DMS79 (cell line): ENCODE measurements at regions not wholly inside any gene's neighbourhood (a gene's known extent, or its start where the extent isn't known, plus 50 kb on each side); places are given as distances from the start of the nearest gene placed in this dataset.
"Not testable (repeated sequence)": the region's sequence is repeated elsewhere in the genome, so short reads cannot be mapped to it uniquely, and the experiment has no call there.

Experiments used
- DNase-seq: peaks from one replicate; lab custom pipeline; 2025; lab: John Stamatoyannopoulos, UW

DNA sequence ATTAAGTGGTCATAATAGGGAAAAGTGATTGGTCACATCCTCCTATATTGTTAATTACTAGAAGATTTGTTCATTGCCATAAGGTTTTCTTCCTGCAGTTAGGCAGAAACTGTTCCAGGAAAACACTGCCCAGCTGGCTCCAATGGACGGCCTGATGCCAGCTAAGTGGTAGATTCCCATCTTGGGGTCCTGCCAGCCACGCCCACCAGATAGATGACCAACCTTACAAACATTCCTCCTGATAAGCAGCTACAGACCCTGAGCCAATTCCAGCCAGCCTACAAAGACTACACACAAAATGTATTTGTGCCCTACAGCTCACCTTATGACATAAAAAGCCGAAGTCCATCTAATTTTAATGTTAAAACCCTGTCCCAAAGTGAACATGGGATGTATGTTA is 685.9 kb upstream of the USP15 start:
- no peak for DNase-seq

DNA sequence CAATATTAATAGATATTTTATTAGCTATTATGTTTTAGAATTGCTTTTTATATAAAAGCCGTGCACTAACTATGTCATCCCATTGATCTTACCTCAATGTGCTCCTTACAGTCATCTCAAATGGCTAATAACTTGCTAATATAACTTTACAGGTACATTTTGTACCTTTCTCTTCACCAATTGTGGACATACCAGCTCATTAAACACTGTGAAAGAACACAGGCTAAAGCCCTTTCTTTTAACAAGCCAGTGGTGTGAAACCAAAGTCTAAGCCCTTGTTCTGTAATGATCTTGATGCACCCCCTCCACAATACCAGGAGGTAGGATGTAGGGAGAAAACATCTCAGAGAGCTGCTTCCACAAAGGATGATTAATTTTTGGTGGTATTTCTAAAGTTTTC is 675.3 kb upstream of the USP15 start:
- no peak for DNase-seq

DNA sequence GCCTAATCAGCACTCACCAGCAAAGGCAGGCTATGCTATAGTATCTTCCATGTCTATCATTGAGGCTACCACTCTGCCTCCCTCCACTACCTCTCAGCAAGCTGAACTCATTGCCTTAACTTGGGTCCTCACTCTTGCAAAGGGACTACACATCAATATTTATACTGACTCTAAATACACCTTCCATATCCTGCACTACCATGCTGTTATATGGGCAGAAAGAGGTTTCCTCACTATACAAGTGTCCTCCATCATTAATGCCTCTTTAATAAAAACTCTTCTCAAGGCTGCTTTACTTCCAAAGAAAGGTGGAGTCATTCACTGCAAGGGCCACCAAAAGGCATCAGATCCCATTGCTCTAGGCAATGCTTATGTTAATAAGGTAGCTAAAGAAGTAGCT is 669.3 kb upstream of the USP15 start:
- DNase-seq: not testable (repeated sequence)

DNA sequence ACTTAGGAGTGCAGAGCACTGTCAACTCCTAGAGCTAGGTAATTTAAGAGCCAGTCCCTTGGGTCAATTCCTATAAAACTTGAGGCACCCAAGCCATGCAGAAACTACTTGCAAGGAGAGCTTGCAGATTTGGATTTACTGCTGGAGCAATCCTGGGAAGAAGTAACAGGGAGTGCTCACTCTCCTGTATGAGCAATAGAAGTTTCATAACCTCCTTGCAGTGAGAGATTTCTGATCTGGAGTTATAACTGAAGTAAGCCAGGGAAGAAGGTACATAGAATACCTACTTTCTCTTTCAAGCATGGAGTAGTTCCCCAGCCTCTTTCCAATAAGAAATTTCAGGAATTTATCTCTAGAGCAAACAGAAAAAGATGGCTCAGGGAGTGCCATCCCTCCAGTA is 650.1 kb upstream of the USP15 start:
- DNase-seq: no peak

DNA sequence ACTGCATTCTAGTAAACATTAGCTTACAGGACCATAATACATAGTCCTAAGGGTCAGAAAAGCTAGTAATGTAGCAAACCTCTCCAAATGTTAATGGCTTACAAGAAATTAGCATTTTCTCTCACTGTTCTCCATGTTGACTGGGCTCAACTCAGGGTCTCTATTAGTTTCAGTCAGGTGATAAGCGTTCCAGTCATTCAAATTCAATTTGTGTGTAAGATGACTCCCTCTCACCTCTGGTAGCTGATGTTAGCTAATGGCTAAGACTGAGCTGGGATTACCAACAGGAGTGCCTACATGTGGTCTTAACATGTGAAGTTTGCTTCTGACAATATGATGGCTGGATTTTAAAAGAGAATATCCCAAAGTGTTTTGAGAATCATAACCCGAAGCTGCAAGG is 630.5 kb upstream of the USP15 start:
- DNase-seq: no peak

DNA sequence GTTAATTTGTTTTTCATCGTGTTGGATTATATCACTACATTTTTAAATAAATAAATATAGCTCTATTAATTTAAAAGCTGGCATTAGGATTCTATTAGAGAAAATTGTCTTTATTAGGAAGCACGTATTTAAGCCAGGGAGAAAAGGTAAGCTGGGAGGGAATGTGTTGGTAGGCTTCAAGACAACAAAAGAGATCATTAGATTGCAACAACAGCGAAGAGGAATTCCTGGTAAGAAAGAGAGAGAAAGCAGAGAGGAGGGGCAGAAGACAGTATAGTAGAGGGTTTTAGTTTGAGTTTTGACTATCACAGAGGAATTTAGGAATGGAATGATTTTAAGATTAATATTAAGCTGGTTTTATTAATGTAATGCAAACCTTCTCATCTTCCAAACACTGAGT is 613.6 kb upstream of the USP15 start:
- DNase-seq: no peak

DNA sequence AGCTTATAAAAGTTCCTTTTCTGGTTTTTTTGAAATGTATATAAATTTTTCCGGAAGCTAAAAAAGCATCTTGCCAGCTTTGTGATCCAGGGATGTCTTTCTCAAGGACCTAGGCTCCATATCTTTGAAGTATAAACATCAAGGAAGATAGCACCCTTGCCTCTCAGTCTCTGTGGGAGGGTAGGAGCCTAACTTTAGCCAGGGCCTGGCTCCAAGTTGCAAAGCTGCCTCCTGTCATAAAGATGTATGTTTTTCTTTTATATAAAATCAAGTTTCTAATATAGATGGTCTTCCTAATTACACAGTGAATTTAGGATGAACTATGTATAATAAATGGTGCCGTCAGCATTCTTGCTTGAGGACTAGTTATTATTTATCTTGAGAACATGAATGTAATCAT is 612.6 kb upstream of the USP15 start:
- DNase-seq: no peak

DNA sequence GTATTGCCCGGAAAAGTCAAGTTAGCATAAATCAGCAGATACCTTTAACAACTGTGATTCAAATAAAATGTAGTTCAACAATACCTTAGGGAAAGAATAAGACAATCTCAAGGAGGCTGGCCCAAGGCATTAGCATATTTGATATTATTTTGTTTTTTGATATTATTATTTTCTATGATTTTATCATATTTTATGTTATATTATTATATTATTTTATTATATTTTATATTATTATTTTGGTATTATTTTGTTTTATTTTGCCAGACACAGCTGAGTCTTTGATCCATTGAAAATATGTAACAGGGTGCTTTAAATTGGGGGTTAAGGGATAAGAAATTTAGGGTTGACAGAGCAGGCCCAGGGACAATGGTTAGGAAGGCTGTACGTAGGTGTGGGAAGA is 607.9 kb upstream of the USP15 start:
- DNase-seq: no peak

DNA sequence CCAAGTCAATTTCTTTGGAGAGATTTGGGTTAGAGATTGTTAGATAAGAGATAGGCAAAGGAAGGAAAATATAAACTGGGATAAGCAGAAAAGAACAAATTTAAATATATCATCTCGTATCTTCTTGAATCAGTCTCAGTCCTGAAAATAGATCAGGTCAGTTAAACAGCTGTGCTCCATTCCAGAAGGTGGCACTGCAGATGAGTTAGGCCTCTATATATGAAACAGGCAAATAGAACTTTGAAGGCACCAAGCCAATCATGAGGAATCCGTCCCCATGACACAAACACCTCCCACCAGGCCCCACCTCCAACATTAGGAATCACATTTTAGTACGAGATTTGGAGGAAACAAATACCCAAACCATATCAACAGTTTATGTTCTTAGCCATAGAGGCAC is 605.5 kb upstream of the USP15 start:
- no peak for DNase-seq

DNA sequence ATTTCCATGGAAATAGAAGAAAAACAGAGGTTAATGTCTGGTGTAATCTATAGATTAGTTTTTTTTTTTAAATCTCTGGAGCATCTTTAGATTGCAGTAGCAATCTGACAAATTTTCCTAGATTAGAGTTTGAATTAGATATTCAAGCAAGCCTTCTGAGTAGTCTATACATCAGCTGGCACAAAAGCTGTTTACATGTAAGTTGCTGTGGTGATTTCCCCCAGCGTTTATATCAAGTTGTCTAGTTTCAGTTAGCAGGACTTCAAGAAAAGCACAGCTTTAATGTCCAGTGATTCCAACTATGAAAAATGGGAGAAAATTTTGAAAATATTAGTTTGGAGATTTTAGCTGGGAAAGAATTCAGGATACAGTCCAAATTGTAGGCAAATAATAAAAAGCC is 605.0 kb upstream of the USP15 start:
- DNase-seq: no peak

DNA sequence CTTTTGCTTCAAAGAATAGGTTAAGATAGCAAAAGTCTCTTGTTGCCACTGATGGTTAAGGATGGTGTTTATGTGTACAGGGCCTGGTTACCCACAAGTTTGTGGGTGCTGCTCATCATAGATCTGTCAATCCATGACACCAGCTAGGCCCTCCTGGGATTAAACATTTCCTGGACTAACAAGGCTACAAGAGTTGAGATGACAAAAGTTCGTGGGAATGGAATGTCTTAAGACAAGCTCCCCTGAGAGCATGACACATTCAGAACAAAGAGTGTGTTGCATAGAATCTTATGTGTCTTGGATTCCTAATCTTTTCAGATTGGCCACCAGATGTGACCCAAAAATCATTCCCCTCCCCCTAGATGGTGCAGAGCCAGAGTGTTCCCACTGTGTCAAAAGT is 592.5 kb upstream of the USP15 start:
- DNase-seq: no peak

DNA sequence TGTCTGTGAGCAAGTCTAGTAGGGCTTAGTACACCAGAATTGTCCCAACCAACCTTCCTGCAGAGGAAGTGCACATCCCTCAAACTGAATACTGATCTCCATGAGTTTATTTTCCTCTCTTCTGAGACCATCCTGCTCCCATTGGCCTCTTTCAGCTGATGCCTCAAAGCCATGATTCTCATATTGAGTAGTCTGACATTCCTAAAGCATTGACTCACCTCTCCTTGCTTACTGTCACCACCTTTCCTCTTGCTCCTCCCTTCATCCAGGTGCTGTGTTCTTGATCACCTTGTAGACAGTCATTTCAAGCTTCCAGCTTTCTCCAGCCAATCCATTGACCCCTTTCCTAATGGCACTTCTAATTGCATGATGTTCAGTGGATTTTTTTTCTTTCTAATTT is 583.7 kb upstream of the USP15 start:
- no peak for DNase-seq

DNA sequence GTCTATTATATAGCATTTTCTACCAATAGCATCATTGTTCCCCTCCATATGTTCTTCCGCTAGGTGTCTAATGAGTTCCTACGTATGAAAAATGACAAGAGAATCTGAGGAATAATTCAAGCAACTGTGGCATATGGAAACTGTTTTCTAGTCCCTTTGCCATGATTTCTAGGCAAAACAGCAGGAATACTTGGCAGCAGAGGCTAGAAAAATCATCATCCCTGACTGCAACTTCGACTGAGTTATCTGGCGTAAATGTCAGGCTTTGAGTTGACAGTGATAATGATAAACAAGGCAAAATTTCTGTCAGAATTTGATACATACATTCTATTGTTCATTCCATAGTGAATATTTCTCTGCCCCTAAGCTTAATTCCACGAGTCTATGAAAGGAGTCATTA is 572.8 kb upstream of the USP15 start:
- DNase-seq: no peak

DNA sequence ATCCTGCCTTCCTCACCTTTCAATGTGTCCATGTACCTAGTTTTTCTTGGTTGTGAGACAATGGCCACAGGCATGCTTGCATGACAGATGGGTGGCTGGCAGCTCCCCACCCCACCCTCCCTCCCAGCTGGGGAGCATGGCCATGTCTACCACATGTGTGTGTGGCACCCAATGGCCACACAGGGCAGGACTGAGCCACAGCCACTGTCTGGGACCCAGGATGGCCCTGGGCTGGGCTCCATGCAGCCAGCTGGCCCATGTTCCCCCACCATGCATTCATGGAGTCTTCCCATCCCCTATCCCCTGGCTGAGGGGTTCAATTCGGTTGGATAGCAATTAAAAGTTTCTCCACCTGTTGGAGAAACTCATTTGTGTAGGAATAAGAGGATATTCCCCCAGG is 566.0 kb upstream of the USP15 start:
- no peak for DNase-seq

DNA sequence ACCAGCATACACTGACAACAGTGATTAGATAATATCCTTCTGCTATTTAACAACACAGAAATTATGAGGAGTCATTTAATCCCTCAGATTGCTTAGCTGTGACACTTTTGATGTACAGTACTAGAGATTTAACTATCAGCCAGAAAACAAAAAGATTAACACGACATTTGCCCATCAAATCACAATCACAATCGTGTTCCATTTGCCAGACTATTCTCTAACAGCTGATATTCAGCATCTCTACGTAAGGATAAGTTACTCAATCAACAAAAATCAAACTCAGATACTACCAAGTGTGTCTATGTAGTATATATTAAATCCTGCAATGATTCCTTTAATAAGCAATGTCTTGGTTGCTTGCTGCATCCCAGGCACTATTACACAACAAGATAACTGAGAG is 558.7 kb upstream of the USP15 start:
- no peak for DNase-seq

DNA sequence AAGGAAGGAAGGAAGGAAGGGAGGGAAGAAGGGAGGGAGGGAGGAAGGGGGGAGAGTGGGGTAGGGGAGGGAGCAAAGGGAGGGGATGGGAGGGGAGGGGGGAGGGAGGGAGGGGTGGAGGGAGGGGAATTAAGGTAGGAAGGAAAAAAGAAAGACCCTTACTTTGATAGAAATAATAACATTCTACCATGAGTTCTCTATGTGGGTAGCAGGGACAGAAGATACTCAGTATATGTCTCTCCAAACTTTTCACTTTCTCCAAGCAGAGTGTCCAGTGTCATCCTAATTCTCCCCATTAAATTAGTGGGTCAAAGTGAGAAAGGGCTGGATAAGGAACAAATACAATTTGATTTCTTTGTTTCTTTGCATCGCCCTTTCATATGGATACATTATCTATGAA is 553.4 kb upstream of the USP15 start:
- DNase-seq: no peak

DNA sequence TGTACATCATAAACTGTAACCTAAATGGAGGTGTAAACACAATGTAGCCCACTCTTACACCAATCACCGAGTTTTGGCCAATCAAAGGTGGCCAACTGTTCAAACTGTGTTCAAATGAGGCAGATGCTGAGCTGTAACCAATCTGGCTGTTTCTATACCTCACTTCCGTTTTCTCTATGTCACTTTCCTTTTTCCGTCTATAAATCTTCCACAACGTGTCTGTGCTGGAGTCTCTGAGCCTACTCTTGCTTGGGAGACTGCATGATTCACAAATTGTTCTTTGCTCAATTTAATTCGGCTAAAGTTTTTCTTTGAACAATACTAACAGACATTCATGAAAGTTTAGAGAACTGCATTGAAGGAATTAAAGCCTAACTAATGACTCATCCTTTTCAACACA is 547.1 kb upstream of the USP15 start:
- DNase-seq: no peak

DNA sequence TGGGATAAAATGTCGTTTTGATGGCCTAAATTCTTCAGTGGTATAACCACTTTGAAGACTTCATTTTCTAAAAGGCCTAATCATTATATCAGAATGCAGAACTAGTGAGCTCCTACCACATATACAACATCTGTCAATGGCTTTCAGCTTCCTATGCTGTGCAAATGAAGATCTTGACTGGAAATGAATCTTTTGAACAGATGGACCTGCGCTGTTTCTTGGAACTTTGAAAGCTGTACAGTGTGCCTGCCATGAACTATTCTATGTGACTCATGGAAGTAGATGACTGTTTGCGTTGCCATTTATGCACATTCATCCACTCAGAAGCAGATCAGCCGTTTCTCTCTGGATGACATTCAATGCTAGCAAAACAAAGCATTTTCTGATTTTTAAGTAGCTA is 542.2 kb upstream of the USP15 start:
- DNase-seq: no peak

DNA sequence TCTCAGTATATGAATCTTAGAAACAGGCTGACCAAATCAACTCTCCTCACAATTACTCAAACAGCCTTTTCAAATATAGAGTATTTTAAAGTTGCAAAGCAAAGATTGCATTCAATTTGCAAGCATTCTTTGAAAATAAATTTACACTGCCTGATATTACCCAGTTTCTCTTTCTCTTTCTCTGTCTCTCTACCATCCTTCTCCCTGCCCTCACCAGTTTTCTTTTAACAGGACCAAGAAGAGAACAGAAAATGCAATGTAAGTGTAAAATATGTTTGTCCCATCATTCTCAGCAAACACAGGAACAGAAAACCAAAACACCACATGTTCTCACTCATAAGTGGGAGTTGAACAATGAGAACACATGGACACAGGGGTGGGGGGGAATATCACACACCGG is 520.3 kb upstream of the USP15 start:
- DNase-seq: no peak

DNA sequence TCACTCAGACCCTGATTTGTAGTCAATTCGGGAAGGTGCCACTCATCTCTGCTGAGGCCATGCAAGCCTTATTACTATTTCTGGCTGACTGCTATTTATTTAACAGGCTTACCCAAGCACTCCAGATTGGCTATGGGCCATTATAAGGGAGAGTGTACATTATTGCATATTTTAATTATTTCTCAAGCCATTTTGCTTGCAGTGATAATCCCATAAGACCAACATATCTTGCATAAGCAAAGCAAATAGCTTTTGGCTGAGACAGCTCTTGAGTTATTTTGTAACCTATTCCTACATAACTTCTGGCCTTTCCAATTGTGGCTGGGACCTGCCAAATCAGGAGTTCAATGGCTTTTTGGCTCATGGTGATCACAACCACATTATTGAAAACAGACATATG is 509.6 kb upstream of the USP15 start:
- DNase-seq: no peak

DNA sequence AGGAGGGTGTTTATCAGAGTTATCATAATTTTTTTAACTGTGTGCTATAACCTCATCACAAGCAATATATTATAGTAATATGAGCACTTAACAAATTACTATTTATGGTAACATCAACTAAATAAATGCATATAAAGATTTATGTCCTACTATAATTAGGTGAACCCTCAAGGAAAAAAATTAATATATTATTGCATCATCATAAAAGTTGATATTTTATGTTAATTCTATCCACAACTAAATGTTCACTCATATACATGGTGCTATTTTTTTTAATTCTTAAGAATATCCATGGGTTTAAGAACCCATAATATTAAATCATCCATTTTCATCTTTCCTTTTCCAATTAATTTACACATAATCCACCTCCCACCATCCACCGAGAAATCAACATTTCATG is 506.0 kb upstream of the USP15 start:
- DNase-seq: no peak

DNA sequence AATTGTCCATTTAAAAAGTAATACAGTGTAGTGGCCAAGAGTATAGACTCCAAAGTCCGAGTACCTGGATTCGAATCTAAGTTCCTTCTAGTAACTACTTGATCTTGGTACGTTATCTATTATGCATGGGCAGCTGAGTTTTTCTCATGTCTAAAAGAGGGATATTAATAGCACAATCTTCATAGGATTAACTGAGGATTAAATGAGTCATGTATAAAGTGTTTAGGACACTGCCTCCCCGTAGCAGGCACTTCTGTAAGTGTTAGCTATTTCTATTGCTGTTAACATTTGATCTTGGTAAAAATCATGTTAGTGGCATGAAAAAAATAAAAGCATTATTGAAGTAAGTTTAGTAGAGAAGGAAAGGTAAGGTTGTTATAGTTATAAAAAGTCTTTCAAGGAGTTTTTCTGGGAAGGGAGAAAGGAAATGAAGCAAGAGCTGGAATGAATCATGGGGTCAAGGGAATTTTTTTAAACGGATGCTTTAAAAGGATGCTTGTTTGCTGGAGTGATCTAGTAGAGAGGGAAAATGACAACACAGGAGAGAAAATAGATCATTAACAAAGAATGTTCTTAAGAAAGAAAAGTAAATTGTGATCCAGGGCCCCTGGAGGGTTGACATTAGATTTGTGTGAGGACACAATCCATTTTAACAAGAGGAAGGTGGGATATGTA is 502.2 kb upstream of the USP15 start:
- no peak for DNase-seq

DNA sequence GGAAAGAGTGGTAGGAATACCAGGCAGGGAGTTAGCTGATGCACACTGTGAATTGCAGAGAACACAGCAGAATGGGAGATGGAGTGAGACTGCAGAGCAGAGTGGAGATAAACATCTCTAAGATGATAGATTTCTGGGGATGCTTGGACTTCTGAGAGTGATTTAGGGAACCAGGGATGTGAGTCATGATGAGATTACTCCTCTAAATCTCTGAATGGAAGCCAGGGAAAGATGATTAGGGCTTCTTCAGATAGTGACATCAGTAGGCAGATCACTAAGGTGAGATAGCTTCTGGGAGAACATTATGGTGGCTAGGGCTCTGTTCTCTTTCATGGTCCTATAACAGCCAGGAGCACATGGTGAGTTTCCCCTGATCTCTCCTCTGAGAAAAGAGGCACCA is 501.5 kb upstream of the USP15 start:
- no peak for DNase-seq

DNA sequence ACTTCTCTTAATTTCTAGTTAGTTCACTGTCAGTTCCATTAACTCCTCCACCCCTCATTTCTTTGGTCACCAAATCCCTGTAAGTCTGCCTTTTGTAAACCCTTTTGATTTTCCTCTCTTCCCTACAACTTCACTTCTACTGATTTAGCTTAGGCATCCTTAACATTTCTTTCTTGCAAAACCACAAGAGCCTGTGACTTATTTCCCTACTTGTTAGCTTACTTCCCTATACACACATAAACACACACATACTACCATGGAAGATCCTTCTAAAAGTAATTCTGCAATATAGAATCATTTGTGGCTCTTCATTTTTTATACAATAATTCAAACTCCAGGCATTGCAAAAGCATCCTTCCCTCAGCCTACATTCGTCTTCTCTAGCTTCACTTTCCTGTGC is 494.3 kb upstream of the USP15 start:
- no peak for DNase-seq

DNA sequence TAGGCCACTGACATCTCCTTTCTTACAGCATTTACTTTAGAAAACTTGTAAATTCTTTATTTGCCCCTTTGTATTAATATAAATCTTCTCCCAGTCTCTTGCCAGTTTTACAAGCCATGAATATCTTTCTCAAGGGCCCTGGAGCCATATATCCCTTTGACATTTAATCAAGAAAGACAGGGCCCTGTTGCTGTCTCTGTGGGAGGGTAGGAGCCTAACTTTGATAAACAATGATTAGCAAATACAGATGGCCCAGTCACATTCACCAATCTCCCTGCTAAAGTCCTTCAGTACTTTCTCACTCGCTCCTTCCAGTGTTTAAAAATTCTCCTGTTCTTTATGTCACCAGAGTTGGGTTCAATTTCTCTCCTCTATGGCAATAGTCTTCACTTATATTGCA is 479.8 kb upstream of the USP15 start:
- no peak for DNase-seq
